GM12878 (cell line): ENCODE measurements at regions not wholly inside any gene's neighbourhood (a gene's known extent, or its start where the extent isn't known, plus 50 kb on each side); places are given as distances from the start of the nearest gene placed in this dataset.

Experiments used
- ATAC-seq: fragments of 200-7000 bp; cut with Tn5 transposase; 3 replicates; pipeline ENCODE4 v1.9.1; 2020; ENCODE audit warnings: mild to moderate bottlenecking, moderate library complexity
- BruUV-seq: library from RNA; stranded (reverse); fragments of 400-500 nt; replicated peaks from 2 replicates; lab custom pipeline; 2021; lab: Mats Ljungman, UMichigan
- CTCF ChIA-PET: fragments of 300-600 bp; sonication (Branson Sonifier 250); formaldehyde crosslinking; extraction: SDS; loops from one replicate; lab custom pipeline; 2021; ENCODE audit warnings: inconsistent platforms; lab: Yijun Ruan, JAX
- POLR2A ChIA-PET: fragments of 350-600 bp; formaldehyde crosslinking; extraction: SDS; loops from one replicate; lab custom pipeline; 2021; ENCODE audit warnings: inconsistent platforms; lab: Charles Lee
- RAD21 ChIA-PET: fragments of 300-600 bp; sonication (Branson Sonifier 250); formaldehyde crosslinking; loops from one replicate; lab custom pipeline; 2023; ENCODE audit warnings: antibody characterized with exemption; ENCODE audit not compliant: unreplicated experiment; lab: Charles Lee
- SMC1A ChIA-PET: fragments of 300-600 bp; sonication (Branson Sonifier 250); formaldehyde crosslinking; loops from one replicate; lab custom pipeline; 2023; ENCODE audit not compliant: unreplicated experiment, uncharacterized antibody; lab: Charles Lee
- DNase-seq: peaks from one replicate; pipeline ENCODE4 v3.0.0-alpha.2; 2011; ENCODE audit warnings: low read depth, low spot score
- FAIRE-seq: peaks from 3 replicates; lab custom pipeline; 2011; peaks lifted over from hg19 to GRCh38; lab: Jason Lieb, UNC
- H2AFZ ChIP-seq: 2 replicates; pipeline ENCODE4 v1.6.0; 2011; ENCODE audit warnings: low read depth, low read length, control low read depth; ENCODE audit not compliant: control insufficient read depth
- H3K27ac ChIP-seq: 2 replicates; pipeline ENCODE4 v1.5.1; 2011; ENCODE audit warnings: control low read depth; ENCODE audit not compliant: control insufficient read depth, insufficient read depth
- H3K27me3 ChIP-seq, 2 experiments: replicated peaks in 1 of 2; 2 replicates each; pipeline versions ENCODE4 v1.6.0 to v1.6.1; 2011; ENCODE audit warnings: low read length in 1 of 2; ENCODE audit not compliant: control insufficient read depth in 2 of 2, insufficient read depth in 2 of 2
- H3K36me3 ChIP-seq, 2 experiments: 2 replicates each; pipeline ENCODE4 v1.5.1; 2011; ENCODE audit warnings: low read length in 1 of 2; ENCODE audit not compliant: control insufficient read depth in 2 of 2, insufficient read depth in 2 of 2
- H3K4me1 ChIP-seq: 2 replicates; pipeline ENCODE4 v1.6.1; 2011; ENCODE audit warnings: mild to moderate bottlenecking, low read length, moderate library complexity, mixed read lengths; ENCODE audit not compliant: control insufficient read depth, insufficient read depth
- H3K4me2 ChIP-seq: 2 replicates; pipeline ENCODE4 v1.6.0; 2011; ENCODE audit warnings: control low read depth; ENCODE audit not compliant: control insufficient read depth, insufficient read depth
- H3K4me3 ChIP-seq: fragments of 200-600 bp; sonication (generic); 2 replicates; pipeline ENCODE4 v1.5.1; 2016
- H3K79me2 ChIP-seq: 2 replicates; pipeline ENCODE4 v1.6.0; 2011; ENCODE audit warnings: low read length; ENCODE audit not compliant: control insufficient read depth, insufficient read depth
- H3K9ac ChIP-seq: 2 replicates; pipeline ENCODE4 v1.8.0; 2011; ENCODE audit warnings: low read length, control low read depth, mixed read lengths; ENCODE audit not compliant: control insufficient read depth, insufficient read depth
- H3K9me3 ChIP-seq: replicated peaks from 3 replicates; pipeline ENCODE4 v1.5.1; 2011; ENCODE audit warnings: mild to moderate bottlenecking, low read length; ENCODE audit not compliant: control insufficient read depth, insufficient read depth
- H4K20me1 ChIP-seq: 2 replicates; pipeline ENCODE4 v1.6.0; 2011; ENCODE audit not compliant: control insufficient read depth, insufficient read depth
- BCL3 ChIP-seq: IDR thresholded peaks from 2 replicates; pipeline ENCODE4 v1.6.1; 2011; ENCODE audit warnings: borderline replicate concordance, low read depth, mild to moderate bottlenecking, moderate library complexity, low read length; ENCODE audit not compliant: insufficient read depth, poor library complexity, severe bottlenecking
- E2F4 ChIP-seq: IDR thresholded peaks from 2 replicates; pipeline ENCODE4 v1.6.1; 2012; ENCODE audit warnings: low read depth, low read length, improper control_type of control experiment
- ETV6 ChIP-seq, 2 experiments: fragments of 450-650 bp in 1 of 2; IDR thresholded peaks in 1 of 2; conservative IDR thresholded peaks in 1 of 2; 2 replicates each; pipeline ENCODE4 v1.6.1; 2014; ENCODE audit warnings: antibody characterized with exemption in 1 of 2, borderline replicate concordance in 1 of 2, low read depth in 1 of 2, mild to moderate bottlenecking in 1 of 2, moderate library complexity in 1 of 2
- IRF3 ChIP-seq: fragments of 450-650 bp; IDR thresholded peaks from 2 replicates; pipeline ENCODE4 v1.6.1; 2014; ENCODE audit warnings: mild to moderate bottlenecking
- NFYA ChIP-seq: IDR thresholded peaks from 2 replicates; pipeline ENCODE4 v1.6.1; 2011; ENCODE audit warnings: low read depth, mild to moderate bottlenecking, low read length, improper control_type of control experiment, borderline replicate concordance
- SUPT20H ChIP-seq: IDR thresholded peaks from 2 replicates; pipeline ENCODE4 v1.6.1; 2011; ENCODE audit warnings: low read depth, mild to moderate bottlenecking, low read length, moderate library complexity, borderline replicate concordance; ENCODE audit not compliant: control insufficient read depth
- YBX1 ChIP-seq: fragments of 450-650 bp; IDR thresholded peaks from 2 replicates; pipeline ENCODE4 v1.6.1; 2016; ENCODE audit warnings: antibody characterized with exemption
- YY1 ChIP-seq: IDR thresholded peaks from 2 replicates; pipeline ENCODE4 v1.6.1; 2011; ENCODE audit warnings: low read depth, mild to moderate bottlenecking, low read length
- ZBTB33 ChIP-seq: fragments of 450-650 bp; IDR thresholded peaks from 2 replicates; pipeline ENCODE4 v1.6.1; 2017; ENCODE audit warnings: mild to moderate bottlenecking
- WGBS: methylation state at CpG from one replicate; pipeline ENCODE4 v1.1.6; 2016; ENCODE audit warnings: low lambda C conversion rate; ENCODE audit not compliant: insufficient replicate concordance, insufficient coverage; ENCODE audit errors: missing lambda C conversion rate; 5-methylcytosine and 5-hydroxymethylcytosine counted together
- in situ Hi-C: fragments of 300-500 bp; cut with MboI; formaldehyde crosslinking; loops from 9 replicates; pipeline ENCODE4 v1.14.3; 2018; ENCODE audit warnings: mixed read lengths
- intact Hi-C: fragments of 100-400 bp; cut with micrococcal nuclease; formaldehyde crosslinking; loops from one replicate; pipeline ENCODE4 v1.14.2; 2022; ENCODE audit not compliant: unreplicated experiment

- no peak for TF ChIP-seq SUPT20H
Observed at GRCh38 chr4:138450546-138451275, 208.6 kb upstream of the SLC7A11 start (continued).

- Histone ChIP-seq H3K4me3 (no peak overlapping the region), H3K79me2 (no peaks in the 10 kb centered on the region), H3K36me3 (no peaks in the 10 kb centered on the region), H3K4me2 (no peak overlapping the region), H3K9ac (no peak overlapping the region), H3K9me3 (no peaks in the 10 kb centered on the region), H3K27me3 (no peaks in the 10 kb centered on the region), H2AFZ (no peak overlapping the region), H4K20me1 (no peaks in the 10 kb centered on the region), H3K27ac (no peak overlapping the region), H3K4me1 (no peaks in the 10 kb centered on the region)
- in situ Hi-C loops, result no loop called here
- 9% methylated on average over 3 of the region's 3 CpGs for WGBS
- CTCF ChIA-PET, result no interaction called here
- no TSS peak for BruUV-seq
- POLR2A ChIA-PET, result no interaction called here
- DNase-seq, result no peak
- TF ChIP-seq IRF3, result no peak
- no peak for TF ChIP-seq NFYA
- SMC1A ChIA-PET, result no interaction called here
- RAD21 ChIA-PET, result no interaction called here
- ATAC-seq, result no peak
- intact Hi-C loops, result no loop called here
- FAIRE-seq, result no peak
Observed at GRCh38 chr4:138449938-138450337, 207.8 kb upstream of the SLC7A11 start.

GRCh38 chr4:138448169-138448568, 206.0 kb upstream of the SLC7A11 start:
- FAIRE-seq, result no peak
- in situ Hi-C loops, result no loop called here
- RAD21 ChIA-PET, result no interaction called here
- TF ChIP-seq YY1, result no peak
- TF ChIP-seq ZBTB33, result no peak
- TF ChIP-seq E2F4, result no peak
- no peak for TF ChIP-seq YBX1
- TF ChIP-seq BCL3, result no peak
- TF ChIP-seq ETV6 (conservative IDR thresholded peaks at IDR 0.05 in 1 of 2, IDR thresholded peaks at IDR 0.05 in 1 of 2; ENCODE audit: borderline replicate concordance in 1 of 2, low read depth in 1 of 2), result no peak

More at GRCh38 chr4:138448169-138448568, 206.0 kb upstream of the SLC7A11 start:
- no peaks in the 10 kb centered on the region for H3K36me3 ChIP-seq
- no peaks in the 10 kb centered on the region for H3K4me1 ChIP-seq
- H3K9ac ChIP-seq, result no peak overlapping the region
- POLR2A ChIA-PET, result no interaction called here
- SMC1A ChIA-PET, result no interaction called here
- no peak overlapping the region for H3K27ac ChIP-seq
- H3K79me2 ChIP-seq, result no peaks in the 10 kb centered on the region
- 46% methylated on average over 1 of the region's 1 CpG for WGBS
- DNase-seq, result no peak
- H3K4me3 ChIP-seq, result no peak overlapping the region
- BruUV-seq, result no TSS peak
- H3K27me3 ChIP-seq, result no peaks in the 10 kb centered on the region
- H4K20me1 ChIP-seq, result no peaks in the 10 kb centered on the region
- no peak overlapping the region for H2AFZ ChIP-seq
- CTCF ChIA-PET, result interaction anchor here (1.1 kb wide), 1 partner anchor 11 kb away, joined by 3 read pairs; no protein-coding TSS in a partner anchor
- H3K9me3 ChIP-seq, result no peaks in the 10 kb centered on the region; the same call in 2 of the 3 replicates
- H3K4me2 ChIP-seq, result no peak overlapping the region
- intact Hi-C loops, result no loop called here
- ATAC-seq, result no peak
